B cell (primary cell): ENCODE measurements at regions not wholly inside any gene's neighbourhood (a gene's known extent, or its start where the extent isn't known, plus 50 kb on each side); places are given as distances from the start of the nearest gene placed in this dataset.

ENCODE experiments used
- ATAC-seq: fragments of 200-7000 bp; cut with Tn5 transposase; one replicate; pipeline ENCODE4 v1.10.0; 2021; ENCODE audit warnings: low read depth, mild to moderate bottlenecking, moderate number of reproducible peaks, moderate library complexity
- CTCF ChIA-PET: fragments of 350-600 bp; sonication (Branson Sonifier 250); formaldehyde crosslinking; loops from one replicate; lab custom pipeline; 2021; ENCODE audit warnings: antibody characterized with exemption, inconsistent platforms; lab: Charles Lee
- POLR2A ChIA-PET: fragments of 350-600 bp; sonication (Branson Sonifier 250); formaldehyde crosslinking; loops from one replicate; lab custom pipeline; 2021; ENCODE audit warnings: antibody characterized with exemption; lab: Charles Lee
- DNase-seq: peaks from one replicate; pipeline ENCODE4 v3.0.0; 2013
- H2AFZ ChIP-seq: 2 replicates; pipeline ENCODE4 v1.6.1; 2012; ENCODE audit warnings: mild to moderate bottlenecking, low read depth, low read length; ENCODE audit not compliant: insufficient read depth, poor library complexity, severe bottlenecking
- H3K27ac ChIP-seq, 2 donors: 1 replicate in 1 of 2; 2 replicates in 1 of 2; pipeline ENCODE4 v1.5.1; 2012 to 2013; ENCODE audit warnings: low read length in 2 of 2, mild to moderate bottlenecking in 2 of 2, moderate library complexity in 1 of 2
- H3K27me3 ChIP-seq, 4 experiments: fragments of 200-600 bp in 1 of 4; sonication (generic) in 1 of 4; replicated peaks in 1 of 4; 1 replicate in 2 of 4; 2 replicates in 2 of 4; pipeline versions ENCODE4 v1.6.1 to v1.7.0; 2013 to 2016; ENCODE audit warnings: low read length in 3 of 4, mild to moderate bottlenecking in 2 of 4, mixed read lengths in 1 of 4, moderate library complexity in 1 of 4; ENCODE audit not compliant: insufficient read depth in 4 of 4, control insufficient read depth in 3 of 4; ENCODE audit errors: control extremely low read depth in 1 of 4
- H3K36me3 ChIP-seq, 2 experiments: replicated peaks in 1 of 2; 1 replicate in 1 of 2; 2 replicates in 1 of 2; pipeline versions ENCODE4 v1.6.1 to v1.7.1; 2013; ENCODE audit warnings: low read length in 1 of 2; ENCODE audit not compliant: insufficient read depth in 2 of 2, control insufficient read depth in 1 of 2; ENCODE audit errors: control extremely low read depth in 1 of 2, extremely low read depth in 1 of 2
- H3K4me1 ChIP-seq, 2 donors: fragments of 200-600 bp in 1 of 2; sonication (generic) in 1 of 2; 1 replicate in 1 of 2; 2 replicates in 1 of 2; pipeline versions ENCODE4 v1.5.1 to v1.6.1; 2013 to 2017; ENCODE audit warnings: low read length in 2 of 2; ENCODE audit not compliant: control insufficient read depth in 2 of 2, insufficient read depth in 2 of 2
- H3K4me2 ChIP-seq: replicated peaks from 2 replicates; pipeline ENCODE3; 2012; ENCODE audit warnings: mild to moderate bottlenecking, low read depth, low read length; ENCODE audit not compliant: poor library complexity, severe bottlenecking
- H3K4me3 ChIP-seq, 5 experiments: fragments of 200-600 bp in 1 of 5; sonication (generic) in 1 of 5; 1 replicate in 3 of 5; 2 replicates in 2 of 5; pipeline versions ENCODE4 v1.5.1 to v1.7.0; 2011 to 2016; ENCODE audit warnings: low read length in 4 of 5, mild to moderate bottlenecking in 4 of 5, low read depth in 2 of 5, control low read depth in 1 of 5, moderate library complexity in 1 of 5; ENCODE audit not compliant: insufficient read depth in 1 of 5; ENCODE audit errors: control extremely low read depth in 1 of 5, extremely low read depth in 1 of 5
- H3K79me2 ChIP-seq: fragments of 200-600 bp; sonication (generic); one replicate; pipeline ENCODE4 v1.6.0; 2016; ENCODE audit warnings: low read length; ENCODE audit not compliant: control insufficient read depth, insufficient read depth
- H3K9ac ChIP-seq: fragments of 200-600 bp; sonication (generic); 2 replicates; pipeline ENCODE4 v1.6.1; 2017; ENCODE audit warnings: mild to moderate bottlenecking, low read length, moderate library complexity
- H3K9me3 ChIP-seq, 3 donors: one replicate each; pipeline versions ENCODE4 v1.6.1 to v1.7.1; 2013; ENCODE audit warnings: low read length in 2 of 3; ENCODE audit not compliant: control insufficient read depth in 2 of 3, insufficient read depth in 1 of 3; ENCODE audit errors: control extremely low read depth in 1 of 3
- H4K20me1 ChIP-seq: 2 replicates; pipeline ENCODE4 v1.6.0; 2012; ENCODE audit warnings: mild to moderate bottlenecking, low read length; ENCODE audit not compliant: insufficient read depth, control insufficient read depth, poor library complexity, severe bottlenecking
- H3K27ac Mint-ChIP-seq: one replicate; pipeline ENCODE4 v1.8.0; 2021; ENCODE audit warnings: mixed read lengths
- H3K27me3 Mint-ChIP-seq: one replicate; pipeline ENCODE4 v1.8.0; 2021; ENCODE audit warnings: mixed read lengths
- H3K4me1 Mint-ChIP-seq: one replicate; pipeline ENCODE4 v1.8.0; 2021; ENCODE audit warnings: mixed read lengths
- H3K4me3 Mint-ChIP-seq: one replicate; pipeline ENCODE4 v1.8.0; 2021; ENCODE audit warnings: mixed read lengths
- H3K9me3 Mint-ChIP-seq: one replicate; pipeline ENCODE4 v1.8.0; 2022; ENCODE audit warnings: mixed read lengths; ENCODE audit not compliant: insufficient read depth
- CTCF ChIP-seq: fragments of 200-600 bp; IDR thresholded peaks from one replicate; pipeline ENCODE4 v1.8.0; 2022; ENCODE audit warnings: antibody characterized with exemption, mild to moderate bottlenecking
- EZH2 ChIP-seq: IDR thresholded peaks from 2 replicates; pipeline ENCODE4 v1.6.1; 2012; ENCODE audit warnings: borderline replicate concordance, low read depth, mild to moderate bottlenecking, moderate library complexity, low read length; ENCODE audit not compliant: insufficient read depth, poor library complexity, severe bottlenecking
- WGBS: methylation state at CpG from one replicate; pipeline ENCODE4 v1.1.5; 2013; ENCODE audit warnings: missing lambda C conversion rate; ENCODE audit not compliant: insufficient coverage; 5-methylcytosine and 5-hydroxymethylcytosine counted together
- intact Hi-C: fragments of 100-400 bp; cut with micrococcal nuclease; formaldehyde crosslinking; loops from one replicate; pipeline ENCODE4 v1.10.0; 2022

- Histone ChIP-seq H3K36me3 (no peaks in the 10 kb centered on the region), H3K27me3 (no peaks in the 10 kb centered on the region), H3K9me3 (no peaks in the 10 kb centered on the region), H3K4me2 (no peak overlapping the region), H2AFZ (no peak overlapping the region), H3K4me1 (no peaks in the 10 kb centered on the region), H3K9ac (no peak overlapping the region), H3K27ac (no peak overlapping the region), H3K4me3 (no peak overlapping the region), H3K79me2 (no peaks in the 10 kb centered on the region), H4K20me1 (no peaks in the 10 kb centered on the region)
- intact Hi-C loops: no loop called here
- Mint-ChIP-seq H3K27ac (no peak overlapping the region), H3K9me3 (peaks cover 6% of the 10 kb centered on the region), H3K27me3 (no peaks in the 10 kb centered on the region), H3K4me1 (no peaks in the 10 kb centered on the region), H3K4me3 (no peak overlapping the region)
- TF ChIP-seq CTCF (no peak), EZH2 (no peak)
- DNase-seq (no peak), ATAC-seq (no peak)
- CTCF ChIA-PET: no interaction called here
- POLR2A ChIA-PET: no interaction called here
- no CpG with 5 or more reads among the region's 1 CpG for WGBS
Measured at GRCh38 chr15:97091093-97091492, 760.6 kb downstream of the NR2F2 start.

GRCh38 chr15:97092656-97093055, 762.2 kb downstream of the NR2F2 start:
- Mint-ChIP-seq H3K27me3 (no peaks in the 10 kb centered on the region), H3K27ac (no peak overlapping the region), H3K9me3 (peaks cover 7% of the 10 kb centered on the region), H3K4me3 (no peak overlapping the region), H3K4me1 (no peaks in the 10 kb centered on the region)
- H3K4me2 ChIP-seq: no peak overlapping the region
- no peak overlapping the region for H3K27ac ChIP-seq
- DNase-seq (no peak), ATAC-seq (no peak)
- no peaks in the 10 kb centered on the region for H3K36me3 ChIP-seq
- H2AFZ ChIP-seq: no peak overlapping the region
- intact Hi-C loops: no loop called here
- no CpG with 5 or more reads among the region's 2 CpGs for WGBS
- no peak for TF ChIP-seq CTCF
- no peak for TF ChIP-seq EZH2
- no peaks in the 10 kb centered on the region for H3K9me3 ChIP-seq
- CTCF ChIA-PET: no interaction called here
- POLR2A ChIA-PET: no interaction called here
- no peak overlapping the region for H3K4me3 ChIP-seq
- no peaks in the 10 kb centered on the region for H3K79me2 ChIP-seq
- no peaks in the 10 kb centered on the region for H3K4me1 ChIP-seq
- H3K9ac ChIP-seq: no peak overlapping the region
- H4K20me1 ChIP-seq: no peaks in the 10 kb centered on the region
- H3K27me3 ChIP-seq: no peaks in the 10 kb centered on the region
